ENCODE measurements at regions not wholly inside any gene's neighbourhood (a gene's known extent, or its start where the extent isn't known, plus 50 kb on each side); places are given as distances from the start of the nearest gene placed in this dataset.

DNA sequence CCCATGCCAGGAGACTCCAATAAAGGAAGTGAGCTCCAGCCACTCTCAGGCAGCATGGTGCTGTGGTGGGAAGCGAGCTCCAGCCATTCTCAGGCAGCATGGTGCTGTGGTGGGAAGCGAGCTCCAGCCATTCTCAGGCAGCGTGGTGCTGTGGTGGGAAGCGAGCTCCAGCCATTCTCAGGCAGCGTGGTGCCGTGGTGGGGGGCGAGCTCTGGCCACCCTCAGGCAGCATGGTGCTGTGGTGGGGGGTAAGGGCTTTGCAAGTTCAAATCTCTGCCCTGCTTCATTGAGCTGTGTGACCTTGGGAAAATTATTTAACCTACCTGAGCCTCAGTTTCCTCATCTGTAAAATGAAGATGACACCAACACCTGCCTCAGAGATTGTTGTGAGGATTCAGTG is 975.1 kb downstream of the BCL11B start:
- no peaks in the 10 kb centered on the region for H3K36me3 Mint-ChIP-seq
- H3K4me3 Mint-ChIP-seq, result no peak overlapping the region
- no peak for DNase-seq (ENCODE audit: low spot score)
- TF ChIP-seq, protein P1, sequence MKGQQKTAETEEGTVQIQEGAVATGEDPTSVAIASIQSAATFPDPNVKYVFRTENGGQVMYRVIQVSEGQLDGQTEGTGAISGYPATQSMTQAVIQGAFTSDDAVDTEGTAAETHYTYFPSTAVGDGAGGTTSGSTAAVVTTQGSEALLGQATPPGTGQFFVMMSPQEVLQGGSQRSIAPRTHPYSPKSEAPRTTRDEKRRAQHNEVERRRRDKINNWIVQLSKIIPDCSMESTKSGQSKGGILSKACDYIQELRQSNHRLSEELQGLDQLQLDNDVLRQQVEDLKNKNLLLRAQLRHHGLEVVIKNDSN (CRISPR knock-in tag; IDR thresholded peaks at IDR 0.05), result no peak
- TF ChIP-seq, protein P2, sequence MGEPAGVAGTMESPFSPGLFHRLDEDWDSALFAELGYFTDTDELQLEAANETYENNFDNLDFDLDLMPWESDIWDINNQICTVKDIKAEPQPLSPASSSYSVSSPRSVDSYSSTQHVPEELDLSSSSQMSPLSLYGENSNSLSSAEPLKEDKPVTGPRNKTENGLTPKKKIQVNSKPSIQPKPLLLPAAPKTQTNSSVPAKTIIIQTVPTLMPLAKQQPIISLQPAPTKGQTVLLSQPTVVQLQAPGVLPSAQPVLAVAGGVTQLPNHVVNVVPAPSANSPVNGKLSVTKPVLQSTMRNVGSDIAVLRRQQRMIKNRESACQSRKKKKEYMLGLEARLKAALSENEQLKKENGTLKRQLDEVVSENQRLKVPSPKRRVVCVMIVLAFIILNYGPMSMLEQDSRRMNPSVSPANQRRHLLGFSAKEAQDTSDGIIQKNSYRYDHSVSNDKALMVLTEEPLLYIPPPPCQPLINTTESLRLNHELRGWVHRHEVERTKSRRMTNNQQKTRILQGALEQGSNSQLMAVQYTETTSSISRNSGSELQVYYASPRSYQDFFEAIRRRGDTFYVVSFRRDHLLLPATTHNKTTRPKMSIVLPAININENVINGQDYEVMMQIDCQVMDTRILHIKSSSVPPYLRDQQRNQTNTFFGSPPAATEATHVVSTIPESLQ (CRISPR knock-in tag; IDR thresholded peaks at IDR 0.05), result no peak
- TF ChIP-seq ZNF219 (CRISPR knock-in tag; IDR thresholded peaks at IDR 0.05; ENCODE audit: borderline replicate concordance) (no peak), CBFB (CRISPR knock-in tag; IDR thresholded peaks at IDR 0.05; ENCODE audit: low read depth) (no peak), NR3C1 (CRISPR knock-in tag; conservative IDR thresholded peaks at IDR 0.05; ENCODE audit: low read depth) (no peak), NR1H2 (CRISPR knock-in tag; IDR thresholded peaks at IDR 0.05) (no peak), TCF7 (CRISPR knock-in tag; IDR thresholded peaks at IDR 0.05; ENCODE audit: low read depth) (no peak), MYBL2 (CRISPR knock-in tag; IDR thresholded peaks at IDR 0.05) (no peak), IRF2 (CRISPR knock-in tag; IDR thresholded peaks at IDR 0.05; ENCODE audit: borderline replicate concordance, low read depth) (no peak), CREM (CRISPR knock-in tag; IDR thresholded peaks at IDR 0.05) (no peak)
- TF ChIP-seq, protein P3, sequence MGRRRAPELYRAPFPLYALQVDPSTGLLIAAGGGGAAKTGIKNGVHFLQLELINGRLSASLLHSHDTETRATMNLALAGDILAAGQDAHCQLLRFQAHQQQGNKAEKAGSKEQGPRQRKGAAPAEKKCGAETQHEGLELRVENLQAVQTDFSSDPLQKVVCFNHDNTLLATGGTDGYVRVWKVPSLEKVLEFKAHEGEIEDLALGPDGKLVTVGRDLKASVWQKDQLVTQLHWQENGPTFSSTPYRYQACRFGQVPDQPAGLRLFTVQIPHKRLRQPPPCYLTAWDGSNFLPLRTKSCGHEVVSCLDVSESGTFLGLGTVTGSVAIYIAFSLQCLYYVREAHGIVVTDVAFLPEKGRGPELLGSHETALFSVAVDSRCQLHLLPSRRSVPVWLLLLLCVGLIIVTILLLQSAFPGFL (CRISPR knock-in tag; IDR thresholded peaks at IDR 0.05; ENCODE audit: borderline replicate concordance), result no peak
- TF ChIP-seq, protein P4, sequence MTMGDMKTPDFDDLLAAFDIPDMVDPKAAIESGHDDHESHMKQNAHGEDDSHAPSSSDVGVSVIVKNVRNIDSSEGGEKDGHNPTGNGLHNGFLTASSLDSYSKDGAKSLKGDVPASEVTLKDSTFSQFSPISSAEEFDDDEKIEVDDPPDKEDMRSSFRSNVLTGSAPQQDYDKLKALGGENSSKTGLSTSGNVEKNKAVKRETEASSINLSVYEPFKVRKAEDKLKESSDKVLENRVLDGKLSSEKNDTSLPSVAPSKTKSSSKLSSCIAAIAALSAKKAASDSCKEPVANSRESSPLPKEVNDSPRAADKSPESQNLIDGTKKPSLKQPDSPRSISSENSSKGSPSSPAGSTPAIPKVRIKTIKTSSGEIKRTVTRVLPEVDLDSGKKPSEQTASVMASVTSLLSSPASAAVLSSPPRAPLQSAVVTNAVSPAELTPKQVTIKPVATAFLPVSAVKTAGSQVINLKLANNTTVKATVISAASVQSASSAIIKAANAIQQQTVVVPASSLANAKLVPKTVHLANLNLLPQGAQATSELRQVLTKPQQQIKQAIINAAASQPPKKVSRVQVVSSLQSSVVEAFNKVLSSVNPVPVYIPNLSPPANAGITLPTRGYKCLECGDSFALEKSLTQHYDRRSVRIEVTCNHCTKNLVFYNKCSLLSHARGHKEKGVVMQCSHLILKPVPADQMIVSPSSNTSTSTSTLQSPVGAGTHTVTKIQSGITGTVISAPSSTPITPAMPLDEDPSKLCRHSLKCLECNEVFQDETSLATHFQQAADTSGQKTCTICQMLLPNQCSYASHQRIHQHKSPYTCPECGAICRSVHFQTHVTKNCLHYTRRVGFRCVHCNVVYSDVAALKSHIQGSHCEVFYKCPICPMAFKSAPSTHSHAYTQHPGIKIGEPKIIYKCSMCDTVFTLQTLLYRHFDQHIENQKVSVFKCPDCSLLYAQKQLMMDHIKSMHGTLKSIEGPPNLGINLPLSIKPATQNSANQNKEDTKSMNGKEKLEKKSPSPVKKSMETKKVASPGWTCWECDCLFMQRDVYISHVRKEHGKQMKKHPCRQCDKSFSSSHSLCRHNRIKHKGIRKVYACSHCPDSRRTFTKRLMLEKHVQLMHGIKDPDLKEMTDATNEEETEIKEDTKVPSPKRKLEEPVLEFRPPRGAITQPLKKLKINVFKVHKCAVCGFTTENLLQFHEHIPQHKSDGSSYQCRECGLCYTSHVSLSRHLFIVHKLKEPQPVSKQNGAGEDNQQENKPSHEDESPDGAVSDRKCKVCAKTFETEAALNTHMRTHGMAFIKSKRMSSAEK (CRISPR knock-in tag; IDR thresholded peaks at IDR 0.05; ENCODE audit: borderline replicate concordance), result no peak
- TF ChIP-seq, protein P5, sequence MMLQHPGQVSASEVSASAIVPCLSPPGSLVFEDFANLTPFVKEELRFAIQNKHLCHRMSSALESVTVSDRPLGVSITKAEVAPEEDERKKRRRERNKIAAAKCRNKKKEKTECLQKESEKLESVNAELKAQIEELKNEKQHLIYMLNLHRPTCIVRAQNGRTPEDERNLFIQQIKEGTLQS (CRISPR knock-in tag; conservative IDR thresholded peaks at IDR 0.05), result no peak
- TF ChIP-seq, protein P6, sequence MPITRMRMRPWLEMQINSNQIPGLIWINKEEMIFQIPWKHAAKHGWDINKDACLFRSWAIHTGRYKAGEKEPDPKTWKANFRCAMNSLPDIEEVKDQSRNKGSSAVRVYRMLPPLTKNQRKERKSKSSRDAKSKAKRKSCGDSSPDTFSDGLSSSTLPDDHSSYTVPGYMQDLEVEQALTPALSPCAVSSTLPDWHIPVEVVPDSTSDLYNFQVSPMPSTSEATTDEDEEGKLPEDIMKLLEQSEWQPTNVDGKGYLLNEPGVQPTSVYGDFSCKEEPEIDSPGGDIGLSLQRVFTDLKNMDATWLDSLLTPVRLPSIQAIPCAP (CRISPR knock-in tag; IDR thresholded peaks at IDR 0.05), result no peak
- POLR2A ChIA-PET, result no interaction called here
- H3K27me3 Mint-ChIP-seq (ENCODE audit: low read depth), result no peaks in the 10 kb centered on the region
- ATAC-seq, result no peak
- peaks cover 6% of the 10 kb centered on the region; the same call in 1 of the 2 replicates for H3K9me3 Mint-ChIP-seq
- no peaks in the 10 kb centered on the region for H3K4me1 Mint-ChIP-seq
- H3K27ac Mint-ChIP-seq, result no peak overlapping the region
- CTCF ChIA-PET, result no interaction called here

DNA sequence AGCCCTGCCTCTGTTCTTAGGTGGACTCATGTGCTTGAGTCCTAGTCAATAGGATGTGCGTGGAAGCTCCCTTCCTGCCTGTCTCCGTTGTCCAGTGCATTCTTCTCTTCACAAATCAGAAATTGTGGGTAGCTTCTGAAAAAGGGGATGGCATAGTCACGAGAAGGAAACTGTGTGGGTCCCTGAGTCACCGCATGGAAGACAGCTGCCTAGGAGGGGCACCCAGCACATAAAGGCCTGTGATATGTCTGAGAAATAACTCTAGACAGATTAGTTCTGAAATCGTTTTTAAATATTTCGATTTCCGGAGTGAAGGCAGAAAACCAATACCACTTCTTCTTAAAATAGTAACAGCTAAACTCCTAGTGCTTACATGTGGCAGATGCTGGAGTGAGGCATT is 974.4 kb downstream of the BCL11B start:
- CTCF ChIA-PET, result no interaction called here
- DNase-seq (ENCODE audit: low spot score) (no peak), ATAC-seq (no peak)
- no peak overlapping the region for H3K27ac Mint-ChIP-seq
- no peak overlapping the region for H3K4me3 Mint-ChIP-seq
- TF ChIP-seq ZNF219 (CRISPR knock-in tag; IDR thresholded peaks at IDR 0.05; ENCODE audit: borderline replicate concordance) (no peak), GTF2I (CRISPR knock-in tag; conservative IDR thresholded peaks at IDR 0.05) (no peak), ESRRA (CRISPR knock-in tag; IDR thresholded peaks at IDR 0.05; ENCODE audit: borderline replicate concordance) (no peak), ETV6 (CRISPR knock-in tag; IDR thresholded peaks at IDR 0.05) (no peak), GRHL2 (CRISPR knock-in tag; IDR thresholded peaks at IDR 0.05; ENCODE audit: insufficient replicate concordance, severe bottlenecking) (no peak), OVOL2 (CRISPR knock-in tag; IDR thresholded peaks at IDR 0.05; ENCODE audit: borderline replicate concordance) (no peak)
- TF ChIP-seq, protein P7, sequence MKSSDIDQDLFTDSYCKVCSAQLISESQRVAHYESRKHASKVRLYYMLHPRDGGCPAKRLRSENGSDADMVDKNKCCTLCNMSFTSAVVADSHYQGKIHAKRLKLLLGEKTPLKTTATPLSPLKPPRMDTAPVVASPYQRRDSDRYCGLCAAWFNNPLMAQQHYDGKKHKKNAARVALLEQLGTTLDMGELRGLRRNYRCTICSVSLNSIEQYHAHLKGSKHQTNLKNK (CRISPR knock-in tag; IDR thresholded peaks at IDR 0.05), result no peak
- TF ChIP-seq, protein P8, sequence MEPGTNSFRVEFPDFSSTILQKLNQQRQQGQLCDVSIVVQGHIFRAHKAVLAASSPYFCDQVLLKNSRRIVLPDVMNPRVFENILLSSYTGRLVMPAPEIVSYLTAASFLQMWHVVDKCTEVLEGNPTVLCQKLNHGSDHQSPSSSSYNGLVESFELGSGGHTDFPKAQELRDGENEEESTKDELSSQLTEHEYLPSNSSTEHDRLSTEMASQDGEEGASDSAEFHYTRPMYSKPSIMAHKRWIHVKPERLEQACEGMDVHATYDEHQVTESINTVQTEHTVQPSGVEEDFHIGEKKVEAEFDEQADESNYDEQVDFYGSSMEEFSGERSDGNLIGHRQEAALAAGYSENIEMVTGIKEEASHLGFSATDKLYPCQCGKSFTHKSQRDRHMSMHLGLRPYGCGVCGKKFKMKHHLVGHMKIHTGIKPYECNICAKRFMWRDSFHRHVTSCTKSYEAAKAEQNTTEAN (CRISPR knock-in tag; IDR thresholded peaks at IDR 0.05), result no peak
- no peaks in the 10 kb centered on the region for H3K4me1 Mint-ChIP-seq
- H3K36me3 Mint-ChIP-seq, result no peaks in the 10 kb centered on the region
- no peaks in the 10 kb centered on the region for H3K27me3 Mint-ChIP-seq (ENCODE audit: low read depth)
- peaks cover 6% of the 10 kb centered on the region; the same call in 1 of the 2 replicates for H3K9me3 Mint-ChIP-seq
- POLR2A ChIA-PET, result no interaction called here

Data from WTC11 (cell line).